Loucy (cell line): ENCODE measurements at regions not wholly inside any gene's neighbourhood (a gene's known extent, or its start where the extent isn't known, plus 50 kb on each side); places are given as distances from the start of the nearest gene placed in this dataset.

Experiments
- H2AFZ ChIP-seq: fragments of 200-600 bp; sonication (generic); 2 replicates; pipeline ENCODE4 v1.6.0; 2016; ENCODE audit warnings: antibody characterized with exemption, mild to moderate bottlenecking, low read length, moderate library complexity
- H3F3A ChIP-seq: fragments of 200-600 bp; 2 replicates; pipeline ENCODE4 v1.6.0; 2016; ENCODE audit warnings: antibody characterized with exemption, low read depth, mild to moderate bottlenecking
- H3K27me3 ChIP-seq: fragments of 200-600 bp; sonication (generic); 2 replicates; pipeline ENCODE4 v1.6.1; 2014; ENCODE audit warnings: low read length, mild to moderate bottlenecking; ENCODE audit not compliant: insufficient read depth, poor library complexity, severe bottlenecking
- H3K36me3 ChIP-seq: fragments of 200-600 bp; sonication (generic); 2 replicates; pipeline ENCODE4 v1.6.1; 2016; ENCODE audit warnings: low read length; ENCODE audit not compliant: insufficient read depth
- H3K4me1 ChIP-seq: fragments of 200-600 bp; sonication (generic); 2 replicates; pipeline ENCODE4 v1.5.1; 2014; ENCODE audit warnings: low read length, mild to moderate bottlenecking; ENCODE audit not compliant: insufficient read depth, poor library complexity, severe bottlenecking
- H3K4me2 ChIP-seq: fragments of 200-600 bp; sonication (generic); 2 replicates; pipeline ENCODE4 v1.6.0; 2014; ENCODE audit warnings: antibody characterized with exemption, low read length, low read depth, mild to moderate bottlenecking; ENCODE audit not compliant: poor library complexity, severe bottlenecking
- H3K4me3 ChIP-seq: fragments of 200-600 bp; sonication (generic); 2 replicates; pipeline ENCODE4 v1.5.1; 2014; ENCODE audit warnings: low read length, mild to moderate bottlenecking, mixed read lengths; ENCODE audit not compliant: poor library complexity, severe bottlenecking
- H3K79me2 ChIP-seq: fragments of 200-600 bp; sonication (generic); 2 replicates; pipeline ENCODE4 v1.6.1; 2014; ENCODE audit warnings: low read length; ENCODE audit not compliant: insufficient read depth
- H3K9ac ChIP-seq: fragments of 200-600 bp; sonication (generic); 2 replicates; pipeline ENCODE4 v1.6.0; 2014; ENCODE audit warnings: mild to moderate bottlenecking, low read depth, low read length, moderate library complexity; ENCODE audit not compliant: poor library complexity, severe bottlenecking
- H3K9me2 ChIP-seq: fragments of 200-600 bp; sonication (generic); replicated peaks from 2 replicates; pipeline ENCODE4 v1.6.1; 2016; ENCODE audit warnings: low read depth, low read length, mixed read lengths
- H3K9me3 ChIP-seq: fragments of 200-600 bp; sonication (generic); 2 replicates; pipeline ENCODE4 v1.6.1; 2014; ENCODE audit warnings: mild to moderate bottlenecking, antibody characterized with exemption, low read length, low read depth; ENCODE audit not compliant: insufficient read depth
- H4K20me1 ChIP-seq: fragments of 200-600 bp; sonication (generic); 2 replicates; pipeline ENCODE4 v1.6.0; 2014; ENCODE audit warnings: antibody characterized with exemption, low read length, mild to moderate bottlenecking; ENCODE audit not compliant: insufficient read depth, poor library complexity, severe bottlenecking
- CTCF ChIP-seq: fragments of 200-600 bp; sonication (generic); conservative IDR thresholded peaks from 2 replicates; pipeline ENCODE4 v1.5.1; 2014; ENCODE audit warnings: mild to moderate bottlenecking, antibody characterized with exemption, low read length
- EZH2phosphoT487 ChIP-seq: fragments of 200-600 bp; IDR thresholded peaks from 2 replicates; pipeline ENCODE4 v1.6.1; 2018; ENCODE audit warnings: antibody characterized with exemption, mild to moderate bottlenecking, moderate library complexity, borderline replicate concordance

- Histone ChIP-seq H3K79me2 (no peaks in the 10 kb centered on the region), H3K4me1 (no peaks in the 10 kb centered on the region), H3K4me3 (no peak overlapping the region), H3K36me3 (no peaks in the 10 kb centered on the region), H3K4me2 (no peak overlapping the region), H3K27me3 (no peaks in the 10 kb centered on the region), H2AFZ (no peak overlapping the region), H3K9ac (no peak overlapping the region), H4K20me1 (no peaks in the 10 kb centered on the region), H3K9me2 (no peaks in the 10 kb centered on the region), H3K9me3 (no peaks in the 10 kb centered on the region), H3F3A (no peaks in the 10 kb centered on the region)
- TF ChIP-seq CTCF (no peak), EZH2phosphoT487 (no peak)
These were observed 201.0 kb upstream of the EYS start for GRCh38 chr6:65908065-65908464.

DNA sequence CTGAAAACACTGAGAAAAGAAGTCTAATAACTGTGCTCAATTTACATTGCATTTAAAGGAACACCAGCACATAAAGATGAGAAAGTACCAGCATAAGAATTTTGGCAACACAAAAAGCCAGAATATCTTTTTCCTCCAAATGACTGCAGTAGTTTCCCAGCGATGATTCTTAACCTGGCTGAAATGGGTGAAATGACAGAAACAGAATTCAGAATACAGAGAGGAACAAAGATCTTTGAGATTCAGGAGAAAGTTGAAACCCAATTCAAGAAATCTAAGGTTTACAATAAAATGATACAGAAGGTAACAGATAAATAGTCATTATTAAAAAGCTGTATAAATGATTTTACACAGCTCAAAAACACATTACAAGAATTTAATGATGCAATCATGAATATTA, 197.0 kb upstream of the EYS start:
- Histone ChIP-seq H4K20me1 (no peaks in the 10 kb centered on the region), H3K4me3 (no peak overlapping the region), H3K9me3 (no peaks in the 10 kb centered on the region), H3K4me1 (no peaks in the 10 kb centered on the region), H3K9ac (no peak overlapping the region), H3K4me2 (no peak overlapping the region), H3K79me2 (no peaks in the 10 kb centered on the region), H3K27me3 (no peaks in the 10 kb centered on the region), H2AFZ (no peak overlapping the region), H3K9me2 (no peaks in the 10 kb centered on the region), H3K36me3 (no peaks in the 10 kb centered on the region), H3F3A (no peaks in the 10 kb centered on the region)
- no peak for TF ChIP-seq CTCF
- TF ChIP-seq EZH2phosphoT487 = no peak

DNA sequence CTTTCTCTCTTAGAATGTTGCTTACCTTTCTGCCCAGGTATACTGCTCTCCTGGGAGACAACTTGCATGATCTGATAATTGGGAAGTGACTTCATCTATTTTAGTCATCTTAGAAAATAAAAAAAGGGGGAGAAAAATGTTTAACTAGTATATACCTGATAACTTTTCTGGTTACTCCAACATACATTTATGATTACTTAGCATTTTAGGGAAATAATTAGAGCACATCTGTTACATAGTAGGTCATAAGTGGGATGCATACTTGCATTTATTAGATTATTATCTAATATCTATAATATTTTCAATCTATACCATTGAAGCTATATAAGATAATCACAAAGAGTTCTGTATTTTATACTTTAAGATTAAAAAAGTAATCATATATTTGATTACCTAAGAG, 193.9 kb upstream of the EYS start:
- TF ChIP-seq CTCF = no peak
- TF ChIP-seq EZH2phosphoT487 = no peak
- Histone ChIP-seq H3K9me3 (no peaks in the 10 kb centered on the region), H3K4me3 (no peak overlapping the region), H3K36me3 (no peaks in the 10 kb centered on the region), H3K4me2 (no peak overlapping the region), H3K27me3 (no peaks in the 10 kb centered on the region), H3F3A (no peaks in the 10 kb centered on the region), H3K79me2 (no peaks in the 10 kb centered on the region), H3K9me2 (no peaks in the 10 kb centered on the region), H3K9ac (no peak overlapping the region), H3K4me1 (no peaks in the 10 kb centered on the region), H2AFZ (no peak overlapping the region), H4K20me1 (no peaks in the 10 kb centered on the region)
